ENCODE measurements at regions not wholly inside any gene's neighbourhood (a gene's known extent, or its start where the extent isn't known, plus 50 kb on each side); places are given as distances from the start of the nearest gene placed in this dataset.

DNA sequence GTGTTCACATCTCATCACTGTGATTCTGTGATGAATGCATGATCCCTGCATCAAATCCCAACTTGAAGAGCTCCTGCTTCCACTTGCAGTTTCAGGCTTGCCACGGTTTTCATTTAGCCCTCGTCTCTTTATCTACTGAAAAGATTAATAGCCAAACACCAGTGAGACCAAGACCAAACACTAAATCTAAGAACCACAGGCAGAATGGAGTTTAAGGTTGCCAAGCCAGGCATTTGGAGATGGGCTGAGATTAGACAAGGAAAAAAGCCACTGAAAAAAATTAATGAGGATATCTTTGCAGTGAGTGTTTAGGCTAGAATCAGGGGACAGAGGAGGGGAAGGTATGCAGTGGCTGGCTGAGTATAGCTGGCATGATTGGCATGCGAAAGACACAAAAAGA lies 227.2 kb upstream of the BLID start:
- DNase-seq: no peak

DNA sequence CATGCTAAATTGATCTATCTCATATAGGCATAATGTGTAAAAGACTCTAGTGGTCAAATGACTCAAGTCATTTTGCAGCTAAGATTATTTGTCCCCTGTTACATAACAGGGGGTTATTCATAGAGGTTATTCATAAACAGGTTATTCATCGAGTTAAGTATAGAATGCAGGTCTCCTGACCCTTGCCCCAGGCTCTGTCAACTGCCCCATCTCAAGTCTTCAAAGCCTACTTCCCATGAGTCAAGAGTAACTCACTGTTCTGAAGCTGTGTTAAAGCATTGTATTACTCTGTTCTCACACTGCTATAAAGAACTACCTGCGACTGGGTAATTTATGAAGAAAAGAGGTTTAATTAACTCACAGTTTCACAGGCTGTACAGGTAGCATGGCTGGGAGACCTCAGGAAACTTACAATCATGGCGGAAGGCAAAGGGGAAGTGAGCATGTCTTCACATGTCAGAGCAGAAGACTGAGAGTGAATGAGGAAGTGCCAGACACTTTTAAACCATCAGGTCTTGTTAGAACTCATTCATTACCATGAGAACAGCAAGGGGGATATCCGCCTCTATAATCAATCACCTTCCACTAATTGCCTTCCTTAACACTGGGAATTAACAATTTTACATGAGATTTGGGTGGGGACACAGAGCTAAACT lies 226.2 kb upstream of the BLID start:
- no peak for DNase-seq

DNA sequence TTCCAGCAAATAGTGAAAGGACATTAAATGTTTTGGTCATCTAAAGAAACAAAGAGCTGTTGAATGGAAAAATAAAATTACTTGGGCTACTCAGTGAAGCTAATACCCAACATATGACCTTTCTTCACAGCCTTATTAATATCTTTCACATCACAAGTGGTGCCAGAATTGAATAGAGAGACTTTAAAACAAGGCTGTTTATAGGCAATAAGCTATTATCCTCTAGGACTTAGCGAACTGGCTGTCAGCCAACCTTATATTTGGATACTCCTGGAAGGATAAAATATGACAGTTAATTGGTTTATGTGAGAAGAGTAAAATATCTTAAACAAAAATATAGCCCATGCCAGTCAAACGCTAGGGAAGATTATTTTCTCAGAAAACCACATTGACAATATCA lies 225.5 kb upstream of the BLID start:
- no peak for DNase-seq

DNA sequence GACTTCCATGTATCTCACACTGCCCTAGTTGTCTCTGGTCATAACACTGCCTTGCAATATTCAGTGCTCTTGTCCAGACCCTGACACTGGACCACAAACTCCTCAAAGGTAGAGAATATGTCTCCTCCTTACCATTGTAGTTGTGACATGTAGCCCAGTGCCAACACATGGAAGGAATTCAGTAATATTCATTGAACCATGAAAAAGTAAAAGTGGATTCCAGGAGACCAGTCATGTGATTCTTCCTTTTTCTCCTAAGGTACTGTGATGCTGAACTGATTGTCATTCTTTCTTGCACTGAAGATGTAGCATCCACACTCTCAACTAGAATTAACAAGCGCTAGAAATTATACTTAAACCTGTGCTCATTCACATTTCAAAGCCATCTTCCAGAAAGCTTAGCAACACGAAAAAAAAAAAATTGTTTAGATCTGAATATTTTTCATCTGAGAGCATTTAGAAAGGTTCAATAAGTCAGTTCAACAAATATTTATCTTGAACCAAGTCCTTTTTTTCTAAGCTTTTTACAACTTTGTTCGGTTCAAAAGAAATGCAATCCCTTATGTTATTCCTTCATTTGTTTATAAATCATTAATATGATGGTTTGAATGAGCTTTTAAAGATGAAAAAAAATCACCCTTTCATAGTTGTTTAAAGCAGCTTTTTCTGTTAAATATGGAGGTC lies 224.7 kb upstream of the BLID start:
- DNase-seq: no peak

DNA sequence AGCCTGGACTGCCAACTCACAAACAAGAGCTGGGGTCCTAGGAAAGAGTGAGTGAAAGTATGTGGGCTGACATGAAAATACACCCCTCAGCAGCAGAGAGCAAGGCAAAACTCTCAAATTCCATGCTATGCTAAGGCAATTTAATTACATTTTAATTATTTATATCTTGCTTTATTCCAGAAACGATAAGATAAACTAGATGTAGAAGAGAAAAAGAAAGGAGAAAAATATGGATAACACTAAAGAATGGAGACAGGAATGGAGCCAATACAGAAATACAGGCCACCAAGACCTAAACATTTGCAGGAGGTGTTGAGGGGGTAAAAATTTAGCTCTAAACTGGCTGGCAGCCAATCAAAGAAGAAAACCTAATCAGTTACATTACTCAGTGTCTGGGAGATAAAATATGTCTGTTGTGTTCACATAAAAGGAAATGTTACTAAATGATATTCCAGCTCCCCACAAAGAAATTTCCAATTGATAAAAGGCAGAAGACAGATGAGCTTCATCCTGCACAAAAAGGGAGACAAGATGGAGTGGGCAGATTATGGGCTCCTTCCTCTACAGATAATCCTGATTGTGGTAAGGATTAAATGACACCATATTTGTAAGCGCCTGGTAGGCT lies 223.5 kb upstream of the BLID start:
- DNase-seq: no peak

DNA sequence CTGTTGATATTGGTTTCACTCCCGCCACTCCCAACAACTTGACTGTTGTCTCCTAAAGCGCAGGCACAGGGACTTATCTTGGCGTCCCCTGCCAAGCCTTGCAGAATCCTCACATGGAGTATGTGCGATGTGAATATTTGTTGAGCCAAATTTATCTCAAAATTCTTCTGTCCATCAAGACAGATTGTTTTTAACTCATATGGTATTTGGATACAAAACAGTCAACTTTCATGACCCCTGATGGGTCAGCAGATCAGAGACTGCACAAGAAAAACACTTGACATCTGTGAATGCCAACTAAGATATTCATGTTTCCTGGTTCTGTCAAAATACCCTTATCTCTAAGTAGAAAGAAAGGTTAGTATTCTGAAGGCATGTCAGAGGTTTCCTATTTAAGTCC lies 221.7 kb upstream of the BLID start:
- DNase-seq: no peak

DNA sequence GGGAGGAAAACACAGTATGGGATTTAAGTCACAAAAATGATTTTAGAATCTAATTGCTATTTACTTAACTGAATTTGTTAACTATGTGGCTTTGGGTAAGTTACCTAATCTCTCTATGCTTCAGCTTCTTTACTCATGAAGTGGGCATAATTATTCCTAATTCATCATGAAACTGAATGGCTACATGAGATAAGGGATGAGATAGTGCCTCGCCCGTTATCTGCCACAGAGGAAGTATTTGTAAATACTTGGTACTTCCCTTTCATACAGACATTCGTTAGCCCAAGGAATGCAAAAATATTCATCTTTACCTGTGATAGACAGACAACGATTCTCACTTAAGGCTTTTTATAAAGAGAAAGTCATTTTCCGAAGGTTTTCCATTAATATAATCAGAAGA lies 221.2 kb upstream of the BLID start:
- no peak for DNase-seq

DNA sequence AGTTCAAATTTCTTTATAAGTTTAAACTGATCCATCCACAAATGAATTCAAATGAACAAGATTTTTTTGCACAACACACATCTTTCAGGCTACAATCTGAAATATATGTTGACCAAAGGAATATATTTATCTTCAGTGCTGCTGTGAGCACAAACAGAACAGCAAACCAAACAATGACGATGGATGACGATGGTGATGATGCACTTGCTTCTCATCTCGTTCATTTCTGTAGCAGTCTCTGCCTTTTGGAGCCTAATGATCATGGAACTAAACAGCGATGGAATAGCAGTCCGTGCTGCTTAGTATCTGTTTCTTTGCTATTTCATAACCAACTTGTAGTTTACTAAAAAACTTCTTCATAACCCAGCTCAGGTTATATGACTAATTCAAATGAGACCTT lies 220.7 kb upstream of the BLID start:
- no peak for DNase-seq

DNA sequence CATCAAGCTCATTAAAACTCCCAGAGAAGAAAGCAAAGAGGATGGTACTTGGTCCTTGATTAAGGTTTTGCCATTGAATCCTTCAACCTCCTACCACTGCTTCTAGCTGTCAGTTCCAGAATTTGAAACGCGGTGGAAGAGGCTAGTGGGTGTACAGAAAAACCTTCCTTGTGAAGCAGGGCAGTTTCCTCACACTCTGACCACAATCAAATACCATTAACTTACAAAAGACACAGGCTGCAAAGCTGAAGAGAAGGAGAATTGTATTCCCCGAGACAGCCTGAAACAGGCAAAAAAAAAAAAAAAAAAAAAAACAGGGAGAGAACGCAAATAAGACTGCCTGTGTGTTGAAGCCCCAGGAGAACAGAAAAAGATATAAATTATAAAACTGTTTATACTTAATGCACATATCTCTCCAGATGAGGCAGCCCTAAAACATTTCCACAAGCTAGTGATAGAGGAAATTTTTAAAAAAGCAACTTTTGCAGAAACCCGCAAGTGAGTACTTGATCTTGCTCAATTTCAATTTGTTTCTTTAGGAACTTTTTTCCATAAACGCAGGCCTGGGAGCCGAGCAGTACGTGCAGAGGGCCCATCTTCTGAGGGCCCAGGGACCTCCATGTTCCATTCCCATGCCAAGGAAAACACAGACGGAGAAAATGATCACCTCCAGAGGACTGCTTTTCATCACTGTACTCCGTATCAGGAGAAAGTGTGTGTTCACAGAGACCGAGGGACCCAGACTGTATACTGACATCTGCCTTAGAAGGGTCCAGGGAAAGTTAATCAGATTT lies 218.7 kb upstream of the BLID start:
- DNase-seq: no peak

DNA sequence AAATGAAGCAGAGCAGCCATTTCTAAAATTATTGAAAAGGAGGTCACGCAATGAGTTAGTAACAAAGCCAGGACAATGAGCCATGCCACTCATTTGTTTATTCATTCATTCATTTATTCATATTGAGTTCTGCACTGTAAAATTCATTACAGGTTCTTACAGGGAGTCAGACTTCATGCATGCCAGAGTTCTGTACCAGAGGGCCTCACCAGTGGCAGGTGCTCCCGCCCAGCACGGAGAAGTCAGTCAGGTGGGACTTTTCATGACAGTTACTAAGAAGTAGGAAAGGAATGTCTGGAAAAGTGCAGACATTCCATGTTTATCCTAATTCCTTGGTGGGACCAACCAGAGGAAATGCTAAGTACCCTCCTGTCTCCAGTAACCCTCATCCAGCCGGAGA lies 217.5 kb upstream of the BLID start:
- no peak for DNase-seq

DNA sequence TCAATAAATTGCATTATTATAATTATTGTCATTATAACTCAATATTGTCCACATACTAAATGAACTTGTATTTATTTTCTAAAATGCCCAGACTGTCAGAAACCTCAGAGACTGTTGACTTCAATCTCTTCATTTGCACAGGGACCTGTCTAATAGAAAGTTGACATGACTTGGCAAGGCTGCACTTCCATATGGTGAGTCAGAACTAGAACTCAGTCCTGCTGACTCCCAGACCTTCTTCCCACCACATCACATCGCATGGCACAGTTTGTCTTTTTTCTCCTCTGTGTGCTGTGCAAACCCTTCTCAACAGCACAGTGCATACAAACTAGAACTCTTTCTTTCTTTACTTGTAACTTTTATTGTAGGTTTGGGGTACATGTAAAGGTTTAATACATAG lies 215.1 kb upstream of the BLID start:
- DNase-seq: no peak

DNA sequence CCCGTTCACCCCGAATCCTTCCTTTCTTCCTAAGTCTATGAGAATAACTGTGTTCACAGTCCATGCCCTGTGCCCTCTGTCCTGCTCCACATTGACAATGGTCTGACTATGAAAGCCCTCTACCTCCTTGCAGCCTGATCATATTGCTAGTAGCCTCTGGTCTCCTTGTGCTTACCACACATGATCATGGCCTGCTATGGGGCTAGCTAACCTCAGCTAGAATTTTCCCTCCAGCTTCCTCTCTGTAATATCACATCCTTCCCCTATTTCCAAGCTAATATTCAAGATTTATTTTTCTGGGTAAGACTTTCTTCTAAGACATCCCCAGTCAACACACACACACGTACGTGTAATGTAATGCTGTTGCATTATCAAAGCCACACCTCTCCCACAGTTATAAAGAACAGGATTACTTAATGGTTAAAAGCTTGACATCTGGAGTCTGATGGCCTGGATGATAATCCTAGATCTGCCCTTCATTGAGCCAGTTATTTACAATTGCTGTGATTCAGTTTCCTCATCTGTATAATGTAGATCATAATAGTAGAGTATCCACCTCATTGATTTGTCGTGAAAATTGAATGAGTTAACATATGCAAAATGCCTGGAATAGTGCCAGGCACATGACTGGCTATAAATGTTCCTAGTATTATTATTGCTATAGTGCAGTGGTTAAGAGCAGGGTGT lies 214.4 kb upstream of the BLID start:
- DNase-seq: no peak

DNA sequence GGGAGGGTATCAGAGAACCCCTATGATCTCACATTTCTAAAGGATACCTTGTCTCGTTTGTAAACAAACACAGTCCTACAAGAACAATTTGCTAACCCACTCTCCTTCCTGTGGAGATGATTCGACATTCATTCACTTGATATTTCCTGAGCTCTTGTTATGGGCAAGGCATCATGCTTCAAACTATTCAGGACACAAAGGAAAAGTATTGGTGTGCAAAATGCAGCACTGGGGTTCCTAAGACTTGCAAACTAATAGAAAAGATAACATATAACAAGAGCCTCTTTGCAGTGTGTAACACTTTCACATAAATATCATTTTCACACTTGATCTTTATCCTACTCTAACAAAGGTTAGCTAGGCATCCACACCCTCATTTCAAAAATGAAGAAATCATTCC lies 211.5 kb upstream of the BLID start:
- DNase-seq: no peak

DNA sequence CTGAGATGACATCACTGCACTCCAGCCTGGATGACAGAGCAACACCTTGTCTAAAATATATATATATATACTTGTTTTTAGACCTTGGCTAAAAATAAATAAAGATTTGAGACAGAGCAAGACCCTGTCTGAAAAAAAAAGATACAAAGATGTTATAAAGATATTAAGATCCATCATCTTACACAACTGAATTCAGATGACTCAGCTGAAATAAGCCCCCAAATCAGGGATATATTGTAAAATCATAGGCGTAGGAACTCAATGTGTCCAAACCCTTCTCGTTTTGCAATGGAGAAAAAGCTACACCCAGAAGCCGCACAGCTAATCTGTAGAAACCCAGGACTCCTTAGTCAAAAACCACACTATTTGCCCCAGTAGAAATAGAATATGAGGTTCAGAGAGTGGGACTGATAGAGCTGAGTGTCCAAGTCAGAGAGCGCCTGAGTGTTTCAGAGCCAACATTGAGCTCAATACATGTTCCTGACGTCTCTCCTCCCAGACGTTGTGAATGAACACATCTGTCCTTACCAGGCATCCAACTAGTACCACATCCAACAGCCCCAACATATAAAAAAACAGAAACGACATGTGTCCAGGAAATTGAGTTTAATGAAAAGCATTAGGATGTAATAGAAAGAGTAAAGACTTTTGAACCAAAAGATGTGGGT lies 207.9 kb upstream of the BLID start:
- DNase-seq: no peak

DNA sequence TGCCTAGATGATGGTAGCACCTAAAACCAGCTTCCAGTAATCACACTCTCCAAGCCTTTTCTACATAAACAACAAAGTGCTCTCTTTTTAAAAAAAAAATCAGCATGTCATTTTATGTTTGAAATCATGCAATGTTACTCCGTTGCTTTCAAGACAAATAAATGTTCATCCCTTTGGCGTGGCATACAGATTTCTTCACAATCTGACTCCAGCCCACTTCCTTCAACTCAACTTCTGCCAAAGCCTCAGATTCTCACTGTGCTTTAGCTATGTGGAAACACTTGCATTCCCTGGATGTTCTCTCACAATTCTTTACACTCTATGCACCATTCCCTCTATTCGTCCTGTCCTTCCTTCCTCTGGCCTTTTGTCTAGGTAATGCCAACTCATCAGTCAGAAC lies 206.3 kb upstream of the BLID start:
- no peak for DNase-seq

DNA sequence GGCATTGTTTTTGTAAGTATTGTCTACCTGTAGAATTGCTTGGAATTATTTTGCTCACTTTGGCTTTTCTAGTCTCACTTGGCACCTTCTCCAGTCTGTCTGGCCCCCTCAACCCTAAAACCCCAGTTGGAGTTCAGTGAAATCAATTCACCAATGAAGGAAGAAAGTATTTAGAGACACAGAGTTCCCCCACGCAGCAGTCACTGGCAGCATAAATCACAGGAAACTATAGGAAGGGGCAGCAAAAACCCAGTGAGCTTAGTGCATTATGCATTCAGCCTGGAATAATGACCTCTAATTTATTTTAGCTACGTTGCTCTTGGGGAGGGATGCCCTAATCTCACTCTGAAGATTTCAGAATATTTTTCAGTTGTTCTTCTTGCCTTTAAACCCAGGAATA lies 204.7 kb upstream of the BLID start:
- DNase-seq: no peak

DNA sequence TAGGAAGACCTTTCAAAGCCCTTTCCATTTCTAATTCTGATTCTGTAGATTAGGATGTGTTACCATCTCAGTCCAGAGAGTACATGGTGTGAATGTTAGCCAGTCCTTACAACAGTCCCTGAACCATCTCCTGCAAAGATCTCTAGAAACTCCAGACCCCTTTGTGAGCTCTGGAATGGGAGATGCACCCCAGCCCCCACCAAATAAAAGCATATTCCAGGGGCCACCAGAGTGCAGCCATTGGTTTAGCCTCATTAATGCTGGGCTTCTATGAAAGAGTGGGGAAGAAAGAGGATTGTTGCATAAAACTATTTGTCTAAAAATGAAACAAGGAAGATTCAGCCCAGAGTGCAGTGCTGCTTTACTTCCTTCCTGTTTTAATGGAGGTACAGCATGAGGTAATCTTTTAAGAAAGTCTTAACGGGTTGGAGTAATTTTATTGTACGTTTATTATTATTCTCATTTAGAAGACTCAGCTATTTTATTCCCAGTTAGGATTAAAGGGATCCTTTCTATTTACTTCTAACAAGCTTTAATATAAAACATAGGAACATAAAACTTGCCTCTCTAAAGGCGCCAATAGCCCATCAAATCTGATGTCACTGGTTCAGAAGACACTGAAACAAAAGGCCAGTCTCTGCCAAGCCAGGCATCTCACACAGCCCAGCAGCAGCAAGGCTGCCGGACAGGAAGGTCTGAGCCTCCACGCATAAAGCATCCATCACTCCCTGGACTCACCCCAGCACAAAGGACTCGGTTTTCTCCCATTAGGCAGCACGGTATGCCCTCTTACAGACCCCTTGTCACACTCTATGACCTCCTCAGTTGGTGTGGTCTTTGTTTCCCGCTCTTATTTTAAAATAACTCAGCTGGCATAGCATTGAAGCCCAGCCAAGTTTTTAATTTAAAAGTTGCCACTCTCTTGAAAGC lies 203.9 kb upstream of the BLID start:
- DNase-seq: no peak

DNA sequence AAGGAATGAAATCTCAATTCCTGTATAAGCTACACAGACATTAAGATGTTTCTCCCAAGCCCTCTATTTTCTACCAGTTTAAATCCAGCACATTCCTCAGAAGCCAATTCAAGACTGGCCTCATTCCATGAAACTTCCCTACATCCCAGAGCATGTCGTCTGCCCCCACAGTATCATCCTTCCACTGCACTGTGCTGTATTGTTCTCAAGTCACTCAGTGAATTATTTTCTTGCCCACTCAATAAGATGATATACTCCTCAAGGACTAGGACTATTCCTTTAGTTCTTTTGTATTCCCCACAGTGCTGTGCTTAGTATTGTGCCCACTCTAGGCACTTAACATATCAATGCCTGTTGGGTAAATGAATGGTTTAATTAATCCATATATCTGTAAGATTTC lies 203.1 kb upstream of the BLID start:
- no peak for DNase-seq

DNA sequence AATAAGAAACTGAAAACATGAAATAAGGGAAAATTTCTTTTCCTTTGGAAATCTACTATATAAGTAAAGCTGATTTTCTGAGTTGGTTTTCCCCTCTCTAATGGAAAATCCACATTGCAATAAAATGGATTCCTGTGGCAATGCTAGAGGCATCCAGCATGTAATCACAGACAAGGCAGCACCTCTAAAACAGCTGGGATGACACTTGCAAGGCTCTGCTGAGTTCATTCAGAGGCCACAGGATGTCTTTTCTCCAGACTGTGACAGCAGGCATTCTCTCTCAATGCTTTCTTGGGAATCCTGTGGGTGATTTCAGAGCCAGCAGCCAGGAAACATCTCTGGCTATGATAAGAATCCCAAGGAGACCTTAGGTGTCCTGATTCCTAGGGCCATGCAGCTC lies 201.3 kb upstream of the BLID start:
- no peak for DNase-seq

DNA sequence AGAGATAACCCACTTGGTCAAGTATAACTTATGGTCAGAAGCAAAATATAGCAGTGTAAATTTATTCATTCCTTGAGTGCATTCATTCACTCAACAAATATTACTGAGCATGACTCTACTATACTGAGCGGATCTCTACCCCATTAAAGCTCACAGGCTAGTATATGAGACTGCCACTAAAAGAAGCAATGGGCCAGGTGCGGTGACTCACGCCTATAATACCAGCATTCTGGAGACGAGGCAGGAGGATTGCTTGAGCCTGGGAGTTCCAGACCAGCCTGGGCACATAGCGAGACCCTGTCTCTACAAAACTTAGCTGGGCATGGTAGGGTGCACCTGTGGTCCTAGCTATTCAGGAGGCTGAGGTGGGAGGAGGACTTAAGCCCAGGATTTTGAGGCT lies 197.6 kb upstream of the BLID start:
- DNase-seq: no peak

DNA sequence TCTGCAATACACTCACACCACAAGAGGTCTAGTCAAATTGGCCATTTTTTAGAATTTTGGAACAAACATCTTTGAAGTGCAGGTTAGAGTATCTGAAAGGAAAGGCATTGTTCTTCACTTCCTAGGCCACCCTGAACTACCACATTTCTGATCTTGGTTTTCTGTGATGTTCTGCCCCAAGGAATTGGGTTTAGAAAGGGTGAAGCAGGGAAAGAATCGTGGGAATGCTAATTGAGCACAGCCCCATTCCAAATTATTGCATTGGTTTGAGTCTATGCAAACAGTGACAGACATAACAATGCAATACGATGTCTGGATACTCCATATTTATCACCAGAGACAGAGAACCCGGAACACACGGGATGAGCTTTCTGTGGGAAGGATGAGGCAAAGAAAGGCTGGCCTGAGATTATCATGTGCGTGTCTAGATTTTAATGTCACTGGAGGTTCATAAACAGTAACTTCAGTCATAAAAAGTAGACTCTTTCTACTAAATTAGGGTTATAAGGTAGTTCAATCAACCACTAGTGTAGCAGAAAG lies 195.3 kb upstream of the BLID start:
- no peak for DNase-seq

Data from activated CD4-positive, alpha-beta T cell treated with anti-CD3 and anti-CD28 coated beads for 1 hour (primary cell).